Endothelial cell of umbilical vein (primary cell): ENCODE measurements at regions not wholly inside any gene's neighbourhood (a gene's known extent, or its start where the extent isn't known, plus 50 kb on each side); places are given as distances from the start of the nearest gene placed in this dataset.
"Not testable (repeated sequence)": the region's sequence is repeated elsewhere in the genome, so short reads cannot be mapped to it uniquely, and the experiment has no call there.

ENCODE experiments used
- BruUV-seq: library from RNA; stranded (reverse); fragments of 400-500 nt; replicated peaks from 2 replicates; lab custom pipeline; 2021; lab: Mats Ljungman, UMichigan
- CTCF ChIA-PET: fragments of 300-600, 350-600 bp; sonication (Branson Sonifier 250); formaldehyde crosslinking; loops from one replicate; lab custom pipeline; 2021; ENCODE audit warnings: antibody characterized with exemption, inconsistent platforms; lab: Charles Lee
- POLR2A ChIA-PET: fragments of 300-600, 350-600 bp; sonication (Branson Sonifier 250); formaldehyde crosslinking; loops from one replicate; lab custom pipeline; 2021; ENCODE audit warnings: antibody characterized with exemption, inconsistent platforms; lab: Charles Lee
- DNase-seq: peaks from one replicate; pipeline ENCODE4 v3.0.0-alpha.2; 2011; ENCODE audit warnings: low read depth, low spot score
- FAIRE-seq: peaks from 2 replicates; lab custom pipeline; 2011; peaks lifted over from hg19 to GRCh38; lab: Jason Lieb, UNC
- H2AFZ ChIP-seq: 2 replicates; pipeline ENCODE4 v1.6.0; 2012; ENCODE audit warnings: low read depth, low read length, control low read depth, inconsistent platforms
- H3K27ac ChIP-seq: 2 replicates; pipeline ENCODE4 v1.5.1; 2011; ENCODE audit warnings: low read depth, mild to moderate bottlenecking, control low read depth, low read length, moderate library complexity; ENCODE audit not compliant: insufficient read depth
- H3K27me3 ChIP-seq, 2 experiments: 2 replicates each; pipeline versions ENCODE4 v1.6.0 to v1.6.1; 2011; ENCODE audit warnings: low read length in 2 of 2, mixed read lengths in 1 of 2; ENCODE audit not compliant: control insufficient read depth in 2 of 2, insufficient read depth in 2 of 2
- H3K36me3 ChIP-seq, 2 experiments: 2 replicates in 1 of 2; 3 replicates in 1 of 2; pipeline ENCODE4 v1.5.1; 2011; ENCODE audit warnings: low read length in 2 of 2, mild to moderate bottlenecking in 1 of 2, moderate library complexity in 1 of 2; ENCODE audit not compliant: control insufficient read depth in 2 of 2, insufficient read depth in 2 of 2; ENCODE audit errors: extremely low read depth in 1 of 2
- H3K4me1 ChIP-seq: 3 replicates; pipeline ENCODE4 v1.5.1; 2011; ENCODE audit warnings: mild to moderate bottlenecking, low read length; ENCODE audit not compliant: control insufficient read depth, insufficient read depth; ENCODE audit errors: extremely low read depth
- H3K4me2 ChIP-seq: 2 replicates; pipeline ENCODE4 v1.6.1; 2011; ENCODE audit warnings: low read length, control low read depth, mixed read lengths; ENCODE audit not compliant: insufficient read depth
- H3K4me3 ChIP-seq, 3 experiments: fragments of 200-600 bp in 1 of 3; sonication (generic), shearing (Covaris generic) in 1 of 3; replicated peaks in 1 of 3; 2 replicates each; pipeline ENCODE4 v1.5.1; 2011 to 2016; ENCODE audit warnings: control low read depth in 3 of 3, low read length in 3 of 3, mild to moderate bottlenecking in 2 of 3, inconsistent platforms in 1 of 3, low read depth in 1 of 3, moderate library complexity in 1 of 3; ENCODE audit not compliant: insufficient read depth in 1 of 3
- H3K79me2 ChIP-seq: 2 replicates; pipeline ENCODE4 v1.6.0; 2012; ENCODE audit warnings: low read length, inconsistent platforms; ENCODE audit not compliant: control insufficient read depth, insufficient read depth
- H3K9ac ChIP-seq: replicated peaks from 2 replicates; pipeline ENCODE3; 2011; ENCODE audit warnings: low read length, control low read depth; ENCODE audit not compliant: insufficient read depth; ENCODE audit errors: extremely low read depth
- H3K9me1 ChIP-seq: replicated peaks from 3 replicates; pipeline ENCODE4 v1.6.0; 2011; ENCODE audit warnings: mild to moderate bottlenecking, low read length; ENCODE audit not compliant: control insufficient read depth, insufficient read depth; ENCODE audit errors: extremely low read depth
- H3K9me3 ChIP-seq: replicated peaks from 2 replicates; pipeline ENCODE4 v1.5.1; 2012; ENCODE audit warnings: low read length, inconsistent platforms; ENCODE audit not compliant: control insufficient read depth, insufficient read depth
- H4K20me1 ChIP-seq: replicated peaks from 2 replicates; pipeline ENCODE3; 2011; ENCODE audit warnings: mild to moderate bottlenecking, low read length; ENCODE audit not compliant: control insufficient read depth, insufficient read depth; ENCODE audit errors: extremely low read depth
- EZH2 ChIP-seq: IDR thresholded peaks from 2 replicates; pipeline ENCODE4 v1.6.1; 2012; ENCODE audit warnings: borderline replicate concordance, low read depth, mild to moderate bottlenecking, moderate library complexity, low read length, inconsistent platforms; ENCODE audit not compliant: severe bottlenecking
- FOS ChIP-seq: IDR thresholded peaks from 2 replicates; pipeline ENCODE4 v1.6.1; 2011; ENCODE audit warnings: mild to moderate bottlenecking, low read length, moderate library complexity, borderline replicate concordance; ENCODE audit not compliant: insufficient read depth
- GATA2 ChIP-seq: IDR thresholded peaks from 2 replicates; pipeline ENCODE4 v1.7.0; 2011; ENCODE audit warnings: low read depth, mild to moderate bottlenecking, moderate library complexity, mixed read lengths, low read length; ENCODE audit not compliant: insufficient read length, insufficient read depth
- JUN ChIP-seq: IDR thresholded peaks from 2 replicates; pipeline ENCODE4 v1.6.1; 2011; ENCODE audit warnings: borderline replicate concordance, low read depth; ENCODE audit not compliant: insufficient read length, insufficient read depth
- MYC ChIP-seq: IDR thresholded peaks from one replicate; pipeline ENCODE4 v1.6.1; 2011; ENCODE audit warnings: mild to moderate bottlenecking, low read depth, low read length
- POLR2A ChIP-seq: IDR thresholded peaks from 2 replicates; pipeline ENCODE4 v1.6.1; 2012; ENCODE audit warnings: low read depth, mild to moderate bottlenecking, control low read depth, low read length
- POLR2AphosphoS5 ChIP-seq: IDR thresholded peaks from 2 replicates; pipeline ENCODE4 v1.6.1; 2012; ENCODE audit warnings: low read depth, mild to moderate bottlenecking, control low read depth, low read length, moderate library complexity; ENCODE audit not compliant: insufficient read depth
- dilution Hi-C: fragments of 300-500 bp; cut with MboI; formaldehyde crosslinking; loops from one replicate; pipeline ENCODE4 v1.15.0; 2019; ENCODE audit warnings: low sequenced_read_pairs; ENCODE audit not compliant: extremely low pct_ligation_motif_present
- intact Hi-C: fragments of 100-400 bp; cut with micrococcal nuclease; formaldehyde crosslinking; loops from one replicate; pipeline ENCODE4 v1.10.0; 2022
- TF ChIP-seq, protein P1 (sequence below), 2 donors: IDR thresholded peaks; 1 replicate in 1 of 2; 2 replicates in 1 of 2; pipeline ENCODE4 v1.5.1; 2011; ENCODE audit warnings: low read length in 2 of 2, mild to moderate bottlenecking in 2 of 2, moderate library complexity in 2 of 2, control low read depth in 1 of 2, inconsistent platforms in 1 of 2, low read depth in 1 of 2; ENCODE audit not compliant: insufficient read depth in 1 of 2; ENCODE audit errors: extremely low read depth in 1 of 2
- TF ChIP-seq, protein P2 (sequence below): IDR thresholded peaks from 2 replicates; pipeline ENCODE4 v1.6.1; 2011; ENCODE audit not compliant: insufficient read depth, insufficient read length

DNA sequence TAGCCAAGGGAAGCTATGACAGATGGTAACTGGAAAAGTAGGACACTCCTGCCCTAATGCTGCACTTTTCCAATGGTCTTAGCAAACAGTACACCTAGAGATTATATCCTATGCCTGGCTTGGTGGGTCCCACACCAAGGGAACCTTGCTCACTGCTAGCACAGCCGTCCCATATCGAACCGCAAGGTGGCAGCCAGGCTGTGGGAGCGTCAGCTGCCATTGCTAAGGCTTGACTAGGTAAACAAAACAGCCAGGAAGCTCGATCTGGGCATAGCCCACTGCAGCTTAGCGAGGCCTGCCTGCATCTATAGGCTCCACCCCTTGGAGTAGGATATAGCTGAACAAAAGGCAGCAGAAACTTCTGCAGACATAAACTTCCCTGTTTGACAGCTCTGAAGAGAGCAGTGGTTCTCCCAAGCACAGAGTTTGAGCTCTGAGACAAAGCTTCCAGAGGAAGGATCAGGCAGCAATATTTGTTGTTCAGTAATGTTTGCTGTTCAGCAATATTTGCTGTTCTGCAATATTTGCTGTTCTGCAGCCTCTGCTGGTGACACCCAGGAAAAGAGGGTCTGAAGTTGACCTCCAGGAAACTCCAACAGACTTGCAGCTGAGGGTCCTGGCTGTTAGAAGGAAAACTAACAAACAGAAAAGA, 173.9 kb downstream of the RPS4Y2 start:
- Histone ChIP-seq H3K27ac (no peak overlapping the region), H3K27me3 (no peaks in the 10 kb centered on the region), H4K20me1 (no peaks in the 10 kb centered on the region), H3K9ac (no peak overlapping the region), H3K79me2 (no peaks in the 10 kb centered on the region), H2AFZ (no peak overlapping the region), H3K4me3 (no peak overlapping the region), H3K9me3 (no peaks in the 10 kb centered on the region), H3K36me3 (no peaks in the 10 kb centered on the region), H3K4me2 (no peak overlapping the region), H3K4me1 (no peaks in the 10 kb centered on the region), H3K9me1 (no peaks in the 10 kb centered on the region)
- ChIA-PET CTCF (no interaction called here), POLR2A (no interaction called here)
- intact Hi-C loops (no loop called here), dilution Hi-C loops (no loop called here)
- BruUV-seq, result no TSS peak
- DNase-seq, result no peak
- TF ChIP-seq JUN (no peak), POLR2AphosphoS5 (no peak), FOS (no peak), MYC (no peak), POLR2A (no peak), GATA2 (no peak), EZH2 (no peak)
- TF ChIP-seq, protein P1, sequence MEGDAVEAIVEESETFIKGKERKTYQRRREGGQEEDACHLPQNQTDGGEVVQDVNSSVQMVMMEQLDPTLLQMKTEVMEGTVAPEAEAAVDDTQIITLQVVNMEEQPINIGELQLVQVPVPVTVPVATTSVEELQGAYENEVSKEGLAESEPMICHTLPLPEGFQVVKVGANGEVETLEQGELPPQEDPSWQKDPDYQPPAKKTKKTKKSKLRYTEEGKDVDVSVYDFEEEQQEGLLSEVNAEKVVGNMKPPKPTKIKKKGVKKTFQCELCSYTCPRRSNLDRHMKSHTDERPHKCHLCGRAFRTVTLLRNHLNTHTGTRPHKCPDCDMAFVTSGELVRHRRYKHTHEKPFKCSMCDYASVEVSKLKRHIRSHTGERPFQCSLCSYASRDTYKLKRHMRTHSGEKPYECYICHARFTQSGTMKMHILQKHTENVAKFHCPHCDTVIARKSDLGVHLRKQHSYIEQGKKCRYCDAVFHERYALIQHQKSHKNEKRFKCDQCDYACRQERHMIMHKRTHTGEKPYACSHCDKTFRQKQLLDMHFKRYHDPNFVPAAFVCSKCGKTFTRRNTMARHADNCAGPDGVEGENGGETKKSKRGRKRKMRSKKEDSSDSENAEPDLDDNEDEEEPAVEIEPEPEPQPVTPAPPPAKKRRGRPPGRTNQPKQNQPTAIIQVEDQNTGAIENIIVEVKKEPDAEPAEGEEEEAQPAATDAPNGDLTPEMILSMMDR (IDR thresholded peaks at IDR 0.05; ENCODE audit: extremely low read depth in 1 of 2, insufficient read depth in 1 of 2, low read depth in 1 of 2, low read length in 2 of 2), result no peak
- TF ChIP-seq, protein P2, sequence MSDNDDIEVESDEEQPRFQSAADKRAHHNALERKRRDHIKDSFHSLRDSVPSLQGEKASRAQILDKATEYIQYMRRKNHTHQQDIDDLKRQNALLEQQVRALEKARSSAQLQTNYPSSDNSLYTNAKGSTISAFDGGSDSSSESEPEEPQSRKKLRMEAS, result no peak
- no peak for FAIRE-seq

- dilution Hi-C loops, H3K9me3 ChIP-seq, H3K27ac ChIP-seq, H2AFZ ChIP-seq, H3K9ac ChIP-seq, H3K4me3 ChIP-seq, intact Hi-C loops, H3K4me2 ChIP-seq, FAIRE-seq, H3K4me1 ChIP-seq, H4K20me1 ChIP-seq, H3K9me1 ChIP-seq, DNase-seq, POLR2A ChIA-PET, CTCF ChIA-PET, H3K79me2 ChIP-seq, H3K27me3 ChIP-seq, H3K36me3 ChIP-seq, BruUV-seq: not testable (repeated sequence)
Measured at GRCh38 chrY:20936709-20937251, 180.9 kb downstream of the RPS4Y2 start.
